ENCODE measurements at regions not wholly inside any gene's neighbourhood (a gene's known extent, or its start where the extent isn't known, plus 50 kb on each side); places are given as distances from the start of the nearest gene placed in this dataset.
"Not testable (repeated sequence)": the region's sequence is repeated elsewhere in the genome, so short reads cannot be mapped to it uniquely, and the experiment has no call there.

DNA sequence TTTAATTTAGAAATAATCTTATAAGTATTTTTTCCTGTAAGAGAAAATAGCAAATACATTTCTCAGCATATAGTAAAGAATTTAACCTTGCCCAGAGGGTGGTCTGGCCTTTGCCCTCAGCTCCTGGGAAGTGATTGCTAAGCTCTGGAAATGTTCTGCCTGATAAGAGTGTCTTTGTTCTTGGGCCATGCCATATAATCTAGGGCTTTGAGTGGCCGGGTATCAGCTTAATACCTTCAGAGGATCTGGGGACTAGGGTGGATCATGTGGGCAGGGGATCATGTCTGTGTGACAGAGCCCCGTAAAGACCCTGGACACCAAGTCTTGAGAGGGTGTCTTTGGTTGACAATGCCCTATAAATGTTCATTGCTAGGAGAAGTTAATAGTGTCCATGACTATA is 1032.4 kb upstream of the MIR17HG start:
- DNase-seq = no peak

DNA sequence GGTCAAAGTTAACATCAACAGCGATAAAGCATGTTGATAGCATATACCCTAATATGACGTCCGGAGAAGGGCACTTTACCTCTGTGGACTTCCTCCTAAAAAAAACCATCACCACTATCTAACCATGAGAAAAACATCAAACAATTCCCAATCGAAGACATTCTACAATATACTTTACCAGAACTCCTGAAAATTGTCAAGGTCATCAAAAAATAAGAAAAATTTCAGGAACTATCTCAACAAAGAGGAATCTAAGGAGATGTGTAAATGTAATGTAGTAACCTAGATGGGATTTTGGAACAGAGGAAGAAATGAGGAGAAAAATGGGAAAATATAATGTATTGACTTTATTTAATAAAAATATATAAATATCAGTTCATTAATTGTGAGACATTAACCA is 1026.8 kb upstream of the MIR17HG start:
- no peak for DNase-seq

DNA sequence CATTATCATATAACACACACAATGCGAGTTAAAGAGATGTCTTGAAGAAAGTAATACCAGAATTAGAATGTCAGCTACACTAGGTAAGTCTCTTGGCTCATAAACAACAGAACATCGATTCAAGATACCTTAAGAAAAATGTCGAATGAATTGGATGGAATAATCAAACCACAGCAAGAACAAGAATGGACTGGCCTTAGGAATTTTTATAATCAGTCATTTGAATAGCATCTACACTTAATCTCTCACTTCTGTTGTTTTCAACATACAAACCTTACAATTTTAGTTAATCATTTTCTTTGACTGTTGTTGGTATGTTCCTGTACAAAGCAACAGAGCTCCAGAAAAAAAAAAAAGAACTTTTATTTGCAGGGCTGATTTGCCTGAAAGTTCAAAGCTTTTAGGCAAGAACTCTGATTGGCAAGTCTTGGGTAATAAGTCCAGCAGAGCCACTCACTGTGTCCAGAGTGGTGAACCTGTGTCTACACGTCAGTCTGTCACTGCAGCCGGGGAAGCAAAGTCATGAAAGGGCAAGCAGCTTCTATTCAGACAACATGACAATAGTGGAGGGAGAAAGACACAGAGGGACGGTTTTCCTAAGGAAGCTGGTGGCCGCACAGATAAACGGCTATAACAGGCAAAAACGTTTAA is 1026.1 kb upstream of the MIR17HG start:
- DNase-seq = no peak

DNA sequence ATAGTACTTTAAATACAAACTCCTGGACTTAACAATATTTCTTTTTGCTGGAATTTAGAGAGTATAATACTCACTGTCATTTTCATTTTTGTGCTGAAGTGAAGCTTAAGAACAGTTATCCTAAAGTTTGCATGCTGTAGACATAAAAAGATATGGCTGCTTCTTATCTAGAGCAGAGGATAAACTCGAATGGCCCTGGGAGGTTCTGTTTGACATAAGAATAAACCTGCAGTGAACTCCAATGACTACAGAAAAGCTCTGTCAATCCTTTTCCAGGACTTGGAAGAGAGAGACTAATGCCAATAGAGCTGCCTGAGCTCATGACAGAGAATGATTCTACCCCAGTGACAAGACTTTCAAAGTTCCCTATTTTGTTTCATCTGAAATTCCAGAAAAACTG is 1017.8 kb upstream of the MIR17HG start:
- DNase-seq = no peak

DNA sequence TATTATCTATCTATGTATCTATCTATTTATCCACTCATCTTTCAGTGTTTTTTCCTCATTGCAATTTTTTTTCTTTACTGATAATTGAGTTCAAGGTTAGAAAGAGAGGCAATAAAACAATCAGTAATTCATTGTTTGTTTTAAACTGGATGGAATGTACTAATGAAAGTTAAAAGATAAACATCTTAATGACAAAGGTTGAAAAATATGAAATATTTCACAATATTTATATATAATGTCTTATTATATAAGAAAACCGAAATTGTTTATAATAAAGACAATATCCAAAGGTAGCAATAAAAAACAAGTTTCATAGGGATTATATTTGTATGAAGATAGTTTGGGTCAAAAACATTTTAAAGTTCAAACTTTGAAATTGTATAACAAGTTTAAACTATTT is 1015.5 kb upstream of the MIR17HG start:
- DNase-seq = no peak

DNA sequence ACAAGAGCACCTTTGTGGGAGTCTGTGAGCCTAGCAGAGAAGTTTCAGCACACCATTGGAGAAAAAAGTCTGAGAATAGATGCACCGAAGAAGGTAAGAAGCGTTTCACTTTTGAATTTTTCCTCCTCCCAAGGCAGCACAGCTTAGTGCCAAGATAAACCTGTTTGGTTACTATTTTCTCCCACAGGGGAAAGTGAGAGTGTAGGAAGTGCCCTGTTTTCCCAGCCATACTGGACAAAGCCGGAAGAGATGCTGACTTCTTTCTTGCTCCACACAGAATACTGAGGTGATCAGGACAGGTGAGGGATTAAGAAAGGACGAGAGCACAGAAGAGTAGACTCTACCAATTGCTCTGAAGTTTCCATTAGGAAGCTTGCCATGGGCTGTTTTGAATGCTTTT is 1011.0 kb upstream of the MIR17HG start:
- DNase-seq = no peak

DNA sequence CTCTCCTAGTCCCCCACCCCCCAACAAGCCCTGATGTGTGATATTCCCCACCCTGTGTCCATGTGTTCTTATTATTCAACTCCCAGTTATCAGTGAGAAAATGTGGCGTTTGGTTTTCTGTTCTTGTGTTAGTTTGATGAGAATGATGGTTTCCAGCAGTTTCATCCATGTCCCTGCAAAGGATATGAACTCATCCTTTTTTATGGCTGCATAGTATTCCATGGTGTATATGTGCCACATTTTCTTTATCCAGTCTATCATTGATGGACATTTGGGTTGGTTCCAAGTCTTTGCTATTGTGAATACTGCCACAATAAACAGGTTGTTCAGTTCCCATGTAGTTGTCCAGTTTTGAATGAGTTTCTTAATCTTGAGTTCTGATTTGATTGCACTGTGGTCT is 1006.1 kb upstream of the MIR17HG start:
- not testable (repeated sequence) for DNase-seq

DNA sequence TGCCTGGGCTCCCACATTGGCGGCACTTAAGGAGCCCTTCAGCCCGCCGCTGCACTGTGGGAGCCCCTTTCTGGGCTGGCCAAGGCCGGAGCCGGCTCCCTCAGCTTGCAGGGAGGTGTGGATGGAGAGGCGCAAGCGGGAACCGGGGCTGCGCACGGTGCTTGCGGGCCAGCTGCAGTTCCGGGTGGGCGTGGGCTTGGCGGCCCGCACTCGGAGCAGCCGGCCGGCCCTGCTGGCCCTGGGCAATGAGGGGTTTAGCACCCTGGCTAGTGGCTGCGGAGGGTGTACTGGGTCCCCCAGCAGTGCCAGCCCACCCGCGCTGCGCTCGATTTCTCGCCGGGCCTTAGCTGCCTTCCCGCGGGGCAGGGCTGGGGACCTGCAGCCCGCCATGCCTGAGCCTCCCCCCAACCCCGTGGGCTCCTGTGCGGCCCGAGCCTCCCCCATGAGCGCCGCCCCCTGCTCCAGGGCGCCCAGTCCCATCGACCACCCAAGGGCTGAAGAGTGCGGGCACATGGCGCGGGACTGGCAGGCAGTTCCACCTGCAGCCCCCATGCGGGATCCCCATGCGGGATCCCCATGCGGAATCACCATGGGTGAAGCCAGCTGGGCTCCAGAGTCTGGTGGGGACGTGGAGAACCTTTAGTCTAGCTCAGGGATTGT is 998.9 kb upstream of the MIR17HG start:
- DNase-seq = not testable (repeated sequence)

DNA sequence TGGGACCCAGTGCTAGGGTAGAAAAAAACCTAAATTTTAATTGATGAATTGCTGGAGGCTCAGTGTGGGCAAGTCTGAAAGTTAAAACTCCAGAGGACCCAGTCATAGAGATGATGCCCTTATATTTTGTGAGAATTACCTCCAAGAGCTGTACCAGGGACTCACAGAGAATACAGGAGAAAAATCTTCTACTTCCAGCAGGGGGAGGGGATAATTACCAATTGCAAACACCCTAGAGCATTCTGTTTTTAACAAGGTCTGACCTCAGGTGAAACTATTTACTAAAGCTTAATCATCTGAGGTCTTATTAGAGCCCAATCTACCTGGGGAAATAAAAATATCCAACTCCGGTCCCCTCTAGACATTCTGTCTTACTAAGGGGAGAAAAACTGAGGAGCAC is 994.7 kb upstream of the MIR17HG start:
- no peak for DNase-seq

DNA sequence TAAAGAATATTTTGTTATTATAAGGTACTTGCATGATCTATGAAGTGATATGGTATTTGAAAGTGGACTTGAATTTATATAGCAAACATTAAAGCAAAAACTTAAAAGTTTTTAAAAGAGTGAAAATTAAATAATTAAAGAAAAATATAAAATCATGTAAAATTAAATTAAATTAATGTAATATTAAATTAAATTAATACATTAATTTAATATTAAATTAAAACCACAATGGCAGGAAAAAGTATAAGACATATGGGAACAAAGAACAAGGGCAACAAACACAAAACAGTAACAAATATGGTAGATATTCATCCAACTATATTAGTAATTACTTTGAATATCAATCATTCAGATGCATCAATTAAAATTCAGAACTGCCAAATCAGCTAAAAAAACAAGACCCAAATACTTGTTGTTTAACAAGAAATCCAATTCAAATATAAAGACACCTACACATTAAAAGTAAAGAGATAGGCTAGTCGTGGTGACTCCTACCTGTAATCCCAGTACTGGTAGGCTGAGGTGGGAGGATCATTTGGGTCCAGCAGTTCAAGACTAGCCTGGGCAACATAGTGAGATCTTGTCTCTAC is 992.2 kb upstream of the MIR17HG start:
- DNase-seq = no peak

DNA sequence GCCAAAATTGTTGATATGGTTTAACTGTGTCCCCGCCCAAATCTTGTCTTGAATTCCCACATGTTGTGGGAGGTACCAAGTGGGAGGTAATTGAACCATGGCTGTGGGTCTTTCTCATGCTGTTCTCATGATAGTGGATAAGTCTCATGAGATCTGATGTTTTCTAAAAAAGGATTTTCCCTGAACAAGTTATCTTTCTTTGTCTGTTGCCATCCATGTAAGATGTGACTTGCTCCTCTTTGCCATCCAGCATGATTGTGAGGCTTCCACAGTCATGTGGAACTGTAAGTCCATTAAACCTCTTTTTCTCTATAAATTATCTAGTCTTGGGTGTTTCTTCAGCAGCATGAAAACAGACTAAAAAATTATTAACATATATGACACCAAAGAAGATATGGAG is 986.7 kb upstream of the MIR17HG start:
- DNase-seq = no peak

DNA sequence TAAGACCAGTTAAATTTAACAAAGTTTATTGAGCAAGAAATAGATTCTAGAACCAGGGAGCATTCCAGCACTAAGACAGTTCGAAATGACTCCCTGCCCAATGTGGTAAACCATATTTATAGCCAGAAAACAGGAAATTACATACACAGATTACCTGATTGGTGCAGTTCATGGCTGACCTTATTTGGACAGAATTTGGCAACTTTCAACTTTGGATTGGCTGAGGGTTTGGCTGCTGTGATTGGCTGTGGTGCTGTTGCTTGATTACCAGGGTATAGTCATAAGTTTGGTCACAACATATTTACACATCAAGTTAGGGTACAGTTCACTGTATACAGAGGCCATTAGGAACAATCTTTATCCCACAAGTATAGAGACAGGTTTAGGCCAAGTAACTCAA is 984.8 kb upstream of the MIR17HG start:
- no peak for DNase-seq

DNA sequence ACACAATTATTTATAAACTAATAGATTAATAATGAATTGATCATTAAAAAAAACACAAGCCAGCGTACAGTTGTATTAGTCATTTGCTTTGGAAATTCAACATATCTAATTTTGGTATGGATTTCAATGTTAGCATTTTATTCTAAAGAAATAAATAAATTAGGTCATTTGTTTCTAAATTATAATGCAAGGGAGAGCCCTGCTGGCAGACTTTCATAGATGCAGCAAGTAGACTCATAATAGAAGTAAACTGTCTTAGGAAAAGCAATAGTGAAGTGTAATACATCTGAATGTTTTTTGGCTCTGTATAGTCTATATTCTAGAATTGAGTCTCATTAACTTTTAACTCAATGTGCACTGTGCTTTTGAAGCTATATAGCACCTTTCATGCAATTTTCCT is 982.4 kb upstream of the MIR17HG start:
- no peak for DNase-seq

DNA sequence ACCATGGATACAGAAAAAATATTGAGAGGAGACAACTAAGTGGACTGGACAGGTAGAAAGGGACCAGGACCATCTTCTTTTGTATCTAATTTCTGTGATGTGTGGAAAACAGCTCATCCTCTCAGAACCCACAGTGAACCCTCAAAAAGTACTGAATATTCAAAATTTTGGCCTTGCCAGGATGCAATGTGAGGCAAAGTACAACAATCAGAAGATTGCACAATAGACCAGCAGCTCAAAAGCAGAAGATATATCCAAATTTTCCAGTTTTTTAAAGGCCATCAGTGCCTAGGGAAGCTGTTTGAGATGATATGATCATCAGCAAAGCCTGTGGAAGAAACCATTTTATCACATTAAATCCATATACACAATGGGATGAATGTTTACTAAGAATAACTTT is 973.3 kb upstream of the MIR17HG start:
- DNase-seq = no peak

DNA sequence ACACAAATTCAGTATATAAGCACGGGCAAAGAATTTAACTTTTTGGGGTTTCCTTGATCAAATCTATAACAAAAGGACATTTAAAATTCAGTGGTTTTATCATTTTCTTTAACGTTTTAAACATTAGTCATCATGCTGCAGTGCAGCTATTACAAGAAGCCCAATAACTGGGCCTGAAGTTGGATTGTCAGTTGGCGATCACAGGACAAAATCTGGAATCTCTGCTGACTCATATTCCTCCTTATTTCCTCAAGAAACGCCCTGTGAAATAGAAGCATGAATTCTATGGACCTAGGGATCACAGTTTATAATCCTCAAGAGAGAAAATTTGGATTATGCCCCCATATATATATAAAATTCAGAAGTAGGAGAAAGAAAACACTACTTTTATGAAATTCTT is 971.6 kb upstream of the MIR17HG start:
- no peak for DNase-seq

DNA sequence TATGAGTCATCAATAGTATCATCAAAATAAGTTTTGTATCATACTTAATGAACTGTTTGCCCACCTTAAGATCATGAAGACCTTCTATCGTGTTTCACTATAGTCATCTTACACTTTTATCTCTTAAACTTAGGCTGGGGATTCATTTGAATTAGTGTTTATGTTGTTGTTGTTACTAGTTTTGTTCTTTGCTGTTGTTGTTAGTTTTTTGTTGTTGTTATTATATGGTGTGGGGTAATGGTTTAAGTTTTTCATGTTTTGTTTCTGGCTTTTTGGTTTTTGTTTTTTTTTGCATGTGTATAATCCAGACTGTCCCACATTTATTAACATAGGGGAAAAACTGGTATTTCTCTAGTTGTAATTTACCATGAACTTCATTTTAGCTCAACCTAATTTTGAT is 965.1 kb upstream of the MIR17HG start:
- DNase-seq = no peak

DNA sequence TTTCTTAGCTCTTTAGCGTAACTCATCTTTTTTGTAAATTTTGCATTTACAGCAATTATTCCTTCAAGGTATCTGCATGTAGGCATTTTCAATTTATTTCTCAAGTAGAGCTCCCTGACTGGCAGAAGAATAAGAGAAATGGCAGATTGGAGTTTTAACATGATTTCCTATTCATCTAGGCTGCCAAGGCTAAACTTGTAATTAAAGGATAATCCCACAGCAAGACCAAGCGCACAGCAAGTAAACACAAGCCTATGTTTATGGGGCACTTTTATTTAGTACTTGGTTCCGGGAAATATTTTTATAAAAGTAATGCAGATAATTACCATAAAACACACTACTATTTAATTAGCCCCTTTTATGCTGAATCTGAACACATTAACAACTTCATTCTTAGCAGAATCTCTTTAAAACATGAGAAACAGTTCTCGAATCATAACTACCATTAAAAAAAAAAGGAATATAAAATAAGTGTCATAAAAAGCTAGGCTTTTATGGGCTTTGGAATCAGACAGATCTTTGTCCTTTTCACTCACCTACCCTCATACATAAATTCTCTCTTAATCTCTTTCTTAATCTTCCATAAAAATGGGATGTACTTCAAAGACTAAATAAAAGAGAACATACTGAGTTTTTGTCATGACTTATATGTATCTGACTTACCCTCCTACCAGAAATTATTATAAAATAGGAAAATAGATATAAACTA is 961.6 kb upstream of the MIR17HG start:
- DNase-seq = no peak

DNA sequence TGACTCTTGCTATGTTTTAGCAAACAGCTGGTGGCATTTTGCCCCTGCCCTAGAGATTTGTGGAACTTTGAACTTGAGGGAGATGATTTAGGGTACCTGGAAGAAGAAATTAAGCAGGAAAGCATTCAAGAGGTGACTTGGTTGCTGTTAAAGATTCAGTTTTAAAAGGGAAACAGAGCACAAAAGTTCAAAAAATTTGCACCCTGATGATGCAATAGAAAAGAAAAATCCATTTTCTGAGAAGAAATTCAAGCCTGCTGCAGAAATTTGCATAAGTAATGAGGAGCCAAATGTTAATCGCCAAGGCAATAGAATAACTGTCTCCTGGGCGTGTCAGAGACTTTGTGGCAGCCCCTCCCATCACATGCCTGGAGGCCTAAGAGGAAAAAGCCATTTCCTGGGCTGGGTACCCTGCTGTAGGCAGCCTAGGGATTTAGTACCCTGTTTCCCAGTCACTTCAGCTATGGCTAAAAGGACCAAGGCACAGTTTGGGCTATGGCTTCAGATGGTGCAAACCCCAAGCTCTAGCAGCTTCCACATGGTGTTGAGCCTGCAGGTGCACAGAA is 958.5 kb upstream of the MIR17HG start:
- no peak for DNase-seq

DNA sequence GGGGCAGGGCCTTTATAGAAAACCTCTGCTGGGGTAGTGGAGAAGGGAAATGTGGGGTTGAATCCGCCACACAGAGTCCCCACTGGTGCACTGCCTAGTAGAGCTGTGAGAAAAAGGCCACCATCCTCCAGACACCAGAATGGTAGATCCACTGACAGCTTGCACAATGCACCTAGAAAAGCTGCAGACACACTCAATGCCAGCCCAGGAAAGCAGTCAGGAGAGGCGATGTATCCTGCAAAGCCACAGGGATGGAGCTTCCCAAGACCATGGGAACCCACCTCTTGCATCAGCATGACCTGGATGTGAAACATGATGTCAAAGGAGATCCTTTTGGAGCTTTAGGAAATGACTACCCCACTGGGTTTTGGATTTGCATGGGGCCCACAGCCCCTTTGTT is 958.0 kb upstream of the MIR17HG start:
- DNase-seq = no peak

DNA sequence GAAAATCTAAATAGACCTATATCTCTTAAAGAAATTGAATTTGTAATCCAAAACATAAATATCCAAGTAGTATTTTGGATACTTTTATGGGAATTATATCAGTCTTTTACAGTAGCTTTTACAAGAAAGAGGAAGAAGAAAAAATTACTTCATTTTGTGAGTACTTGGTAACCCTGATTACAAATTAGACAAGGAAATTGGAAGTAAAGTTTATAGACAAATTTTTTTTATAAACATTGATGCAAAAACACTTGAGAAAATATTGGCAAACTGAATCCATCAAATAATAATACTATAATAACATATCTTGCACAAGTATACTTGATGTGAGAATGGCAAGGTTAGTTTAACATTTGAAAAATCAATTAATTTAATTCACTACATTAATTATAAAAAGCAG is 954.1 kb upstream of the MIR17HG start:
- DNase-seq = no peak

DNA sequence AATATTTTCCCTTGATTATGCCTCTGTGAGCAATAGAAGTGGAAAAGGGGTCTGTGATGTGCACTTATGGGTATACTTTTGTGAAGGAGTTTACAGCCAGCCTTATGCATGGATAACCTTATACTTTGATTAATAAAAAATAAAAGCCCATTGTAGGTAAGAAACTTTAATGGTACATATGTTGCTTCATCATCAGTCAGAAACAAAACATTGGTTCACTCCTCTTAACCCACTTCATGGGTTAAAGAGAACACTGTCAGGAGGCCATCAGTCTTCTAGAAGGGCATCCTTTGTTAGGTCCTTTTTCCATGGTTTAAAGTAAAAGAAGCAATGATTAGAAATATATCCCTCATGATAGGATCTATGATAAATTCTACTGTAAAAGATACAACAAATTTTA is 952.1 kb upstream of the MIR17HG start:
- DNase-seq = no peak

DNA sequence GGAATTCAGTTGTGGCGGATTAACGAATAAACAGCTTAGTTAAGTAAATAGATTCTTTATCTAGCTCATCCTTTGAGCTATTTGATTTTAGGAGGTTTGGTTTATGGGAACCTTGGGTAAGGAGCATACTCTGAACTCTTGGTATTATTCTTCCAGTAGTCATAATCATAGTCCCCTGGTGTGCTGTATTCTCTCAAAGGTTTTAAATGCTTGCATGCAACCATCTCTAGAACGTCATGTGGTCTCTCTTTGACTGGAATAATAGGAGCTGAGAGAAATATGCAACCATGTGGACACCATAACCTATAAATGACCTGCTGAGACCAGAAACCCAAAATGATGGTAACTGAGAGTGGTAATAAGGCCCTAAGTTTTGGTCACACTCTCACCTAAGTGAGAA is 951.6 kb upstream of the MIR17HG start:
- no peak for DNase-seq

DNA sequence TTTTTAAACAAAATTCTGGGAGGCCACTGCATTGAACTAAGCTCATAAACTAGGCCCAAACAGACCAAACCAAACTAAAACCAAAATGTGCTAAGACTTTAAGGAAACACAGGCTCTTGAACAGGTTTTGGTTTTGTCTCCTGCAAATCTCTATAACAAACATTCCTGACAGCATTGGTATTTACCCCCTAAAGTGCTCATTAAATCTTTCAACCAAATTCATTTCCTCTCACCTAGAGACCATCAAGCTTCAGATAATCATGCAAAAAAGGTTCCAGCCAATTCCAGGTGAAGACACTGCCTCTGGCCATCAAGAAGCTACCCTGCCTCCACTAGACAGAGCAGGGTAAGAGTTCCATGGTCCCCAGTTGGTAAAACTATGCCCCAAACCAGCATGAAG is 951.2 kb upstream of the MIR17HG start:
- no peak for DNase-seq

DNA sequence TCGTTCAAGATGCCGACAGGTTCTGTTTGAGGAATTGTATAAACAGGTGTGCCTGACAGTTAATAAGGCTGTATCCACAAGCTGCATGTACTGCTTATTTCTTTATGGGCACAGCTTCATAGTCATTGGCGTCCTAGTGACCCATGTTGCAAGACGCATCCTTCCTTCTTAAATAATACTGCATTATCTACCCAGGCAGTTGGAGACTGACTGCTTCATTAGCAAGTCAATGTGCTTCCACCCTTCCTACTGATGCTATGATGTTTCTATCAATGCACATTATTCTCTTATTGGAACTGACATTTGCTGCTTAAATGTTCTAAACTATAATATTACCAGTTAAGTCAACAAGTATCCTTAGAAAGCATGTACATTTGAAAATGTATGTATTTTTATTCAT is 950.0 kb upstream of the MIR17HG start:
- no peak for DNase-seq
